ENCODE measurements at regions not wholly inside any gene's neighbourhood (a gene's known extent, or its start where the extent isn't known, plus 50 kb on each side); places are given as distances from the start of the nearest gene placed in this dataset.
"Not testable (repeated sequence)": the region's sequence is repeated elsewhere in the genome, so short reads cannot be mapped to it uniquely, and the experiment has no call there.

DNA sequence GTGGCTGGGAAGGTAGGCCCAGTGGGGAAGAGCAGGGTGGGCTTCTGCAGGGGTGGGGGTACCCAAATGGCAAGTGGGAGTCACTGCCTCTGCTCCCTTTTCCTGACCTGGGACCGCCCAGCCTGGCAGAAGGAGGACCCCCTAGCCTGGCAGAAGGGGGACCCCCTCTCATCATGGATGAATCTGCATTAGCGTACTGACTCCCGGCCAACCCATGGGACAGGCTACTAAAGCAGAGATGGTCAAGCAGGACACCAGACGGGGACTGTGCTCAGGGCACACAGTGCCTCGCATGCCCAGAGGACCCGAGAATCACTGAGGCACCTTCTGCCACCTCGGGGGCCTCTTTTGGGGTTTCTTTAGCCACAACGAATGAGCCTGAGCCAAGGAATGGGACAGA, 577.5 kb downstream of the GLRX3 start:
- Mint-ChIP-seq H3K36me3 (ENCODE audit: low read depth) (no peaks in the 10 kb centered on the region), H3K4me3 (no peak overlapping the region)

DNA sequence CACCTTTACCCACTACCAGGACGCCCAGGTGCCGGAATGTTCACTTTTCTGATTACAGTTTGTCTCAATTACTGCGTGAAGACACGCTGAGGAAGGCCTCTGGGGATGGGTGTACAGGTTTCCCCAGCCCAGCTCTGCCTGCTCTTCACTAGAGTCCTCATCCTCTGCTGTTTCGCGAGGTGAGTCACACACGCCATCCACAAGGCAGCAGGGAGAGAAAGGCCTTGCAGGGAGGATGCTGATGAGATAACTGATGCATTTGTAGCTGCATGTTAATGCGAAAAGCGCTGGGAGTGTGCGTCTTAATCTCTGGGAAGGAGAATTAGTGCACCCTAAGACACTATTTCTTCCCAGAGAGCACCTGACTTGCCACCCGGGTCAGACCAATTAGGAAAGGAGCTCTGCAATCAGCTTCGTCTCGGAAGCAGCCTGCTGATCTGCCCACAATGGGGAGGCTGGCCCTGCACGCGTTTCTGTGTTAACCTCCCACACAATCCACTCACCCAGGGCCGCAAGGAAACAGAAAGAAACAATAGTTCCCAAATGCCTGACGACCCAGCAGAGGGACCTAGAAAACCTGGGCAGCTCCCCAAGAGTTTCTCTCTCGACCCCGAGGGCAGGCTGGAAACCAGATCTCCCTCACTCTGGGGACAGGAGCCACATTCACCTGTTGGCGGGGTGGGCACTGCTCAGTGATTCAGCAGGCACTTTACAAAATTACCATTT, 578.7 kb downstream of the GLRX3 start:
- H3K4me1 Mint-ChIP-seq (ENCODE audit: low read depth), result no peaks in the 10 kb centered on the region
- TF ChIP-seq, protein P1, sequence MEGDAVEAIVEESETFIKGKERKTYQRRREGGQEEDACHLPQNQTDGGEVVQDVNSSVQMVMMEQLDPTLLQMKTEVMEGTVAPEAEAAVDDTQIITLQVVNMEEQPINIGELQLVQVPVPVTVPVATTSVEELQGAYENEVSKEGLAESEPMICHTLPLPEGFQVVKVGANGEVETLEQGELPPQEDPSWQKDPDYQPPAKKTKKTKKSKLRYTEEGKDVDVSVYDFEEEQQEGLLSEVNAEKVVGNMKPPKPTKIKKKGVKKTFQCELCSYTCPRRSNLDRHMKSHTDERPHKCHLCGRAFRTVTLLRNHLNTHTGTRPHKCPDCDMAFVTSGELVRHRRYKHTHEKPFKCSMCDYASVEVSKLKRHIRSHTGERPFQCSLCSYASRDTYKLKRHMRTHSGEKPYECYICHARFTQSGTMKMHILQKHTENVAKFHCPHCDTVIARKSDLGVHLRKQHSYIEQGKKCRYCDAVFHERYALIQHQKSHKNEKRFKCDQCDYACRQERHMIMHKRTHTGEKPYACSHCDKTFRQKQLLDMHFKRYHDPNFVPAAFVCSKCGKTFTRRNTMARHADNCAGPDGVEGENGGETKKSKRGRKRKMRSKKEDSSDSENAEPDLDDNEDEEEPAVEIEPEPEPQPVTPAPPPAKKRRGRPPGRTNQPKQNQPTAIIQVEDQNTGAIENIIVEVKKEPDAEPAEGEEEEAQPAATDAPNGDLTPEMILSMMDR (IDR thresholded peaks at IDR 0.05), result no peak
- no peak overlapping the region for H3K27ac Mint-ChIP-seq
- peaks cover 2% of the 10 kb centered on the region for H3K9me3 Mint-ChIP-seq
- CTCF ChIA-PET, result no interaction called here
- DNase-seq (no peak), ATAC-seq (no peak)
- no peak overlapping the region for H3K4me3 Mint-ChIP-seq
- POLR2A ChIA-PET, result no interaction called here
- no peaks in the 10 kb centered on the region for H3K36me3 Mint-ChIP-seq (ENCODE audit: low read depth)
- no peaks in the 10 kb centered on the region for H3K27me3 Mint-ChIP-seq
- intact Hi-C loops (cut with micrococcal nuclease), result no loop called here

More for the DNA sequence above, 577.5 kb downstream of the GLRX3 start:
- CTCF ChIA-PET, result no interaction called here
- intact Hi-C loops (cut with micrococcal nuclease), result no loop called here
- no peaks in the 10 kb centered on the region for H3K27me3 Mint-ChIP-seq
- H3K4me1 Mint-ChIP-seq (ENCODE audit: low read depth), result no peaks in the 10 kb centered on the region
- DNase-seq (no peak), ATAC-seq (no peak)
- POLR2A ChIA-PET, result no interaction called here
- TF ChIP-seq, protein P1 (IDR thresholded peaks at IDR 0.05), result no peak
- H3K27ac Mint-ChIP-seq, result no peak overlapping the region
- peaks cover 2% of the 10 kb centered on the region for H3K9me3 Mint-ChIP-seq

DNA sequence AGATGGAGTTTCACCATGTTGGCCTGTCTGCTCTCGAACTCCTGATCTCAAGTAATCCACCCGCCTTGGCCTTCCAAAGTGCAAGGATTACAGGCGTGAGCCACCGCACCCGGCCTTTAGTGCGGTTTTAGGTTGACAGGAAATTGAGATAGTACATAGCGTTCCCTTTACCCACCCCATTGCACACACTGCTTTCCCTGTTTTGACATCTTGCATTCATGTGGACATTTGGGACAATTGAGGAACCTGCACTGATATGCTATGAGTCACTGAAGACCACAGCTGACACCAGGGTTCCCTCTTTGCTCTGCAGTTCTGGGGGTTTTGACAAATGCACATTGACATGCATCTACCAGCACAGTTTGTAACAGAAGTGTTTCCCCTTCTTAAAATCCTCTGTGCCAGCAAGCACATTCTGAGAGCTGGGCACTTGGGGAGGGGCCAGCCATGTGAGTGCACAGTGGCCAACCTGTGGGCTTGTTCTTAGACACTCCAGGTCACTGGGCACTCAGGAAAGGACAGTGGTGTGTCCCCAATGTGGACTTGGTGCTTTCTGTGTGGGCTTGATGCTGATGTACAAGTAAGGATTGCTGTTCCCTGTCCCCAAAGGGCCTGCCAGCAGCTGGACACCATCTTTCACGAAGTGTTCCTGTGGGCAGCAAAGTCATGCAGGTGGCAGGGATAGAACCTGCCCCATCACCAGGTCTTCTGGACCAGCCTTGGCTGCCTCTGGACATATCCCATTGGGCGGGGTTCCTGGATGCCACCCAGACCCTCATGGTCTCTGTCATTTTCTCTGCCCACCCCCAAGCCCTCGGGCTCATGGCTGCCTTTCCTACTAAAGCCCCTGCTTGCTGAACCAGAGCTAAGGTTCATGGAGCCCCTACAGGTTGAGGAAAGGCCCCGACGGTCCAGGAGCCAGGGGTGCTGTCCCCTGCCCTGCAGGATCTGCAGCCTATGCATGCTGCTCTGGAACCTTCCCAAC, 579.8 kb downstream of the GLRX3 start:
- no peaks in the 10 kb centered on the region for H3K36me3 Mint-ChIP-seq (ENCODE audit: low read depth)
- H3K27ac Mint-ChIP-seq, result no peak overlapping the region
- peaks cover 2% of the 10 kb centered on the region for H3K9me3 Mint-ChIP-seq
- ChIA-PET POLR2A (no interaction called here), CTCF (no interaction called here)
- no peak overlapping the region for H3K4me3 Mint-ChIP-seq
- intact Hi-C loops (cut with micrococcal nuclease), result no loop called here
- DNase-seq (no peak), ATAC-seq (no peak)
- TF ChIP-seq, protein P1 (IDR thresholded peaks at IDR 0.05), result no peak
- no peaks in the 10 kb centered on the region for H3K27me3 Mint-ChIP-seq
- H3K4me1 Mint-ChIP-seq (ENCODE audit: low read depth), result no peaks in the 10 kb centered on the region

DNA sequence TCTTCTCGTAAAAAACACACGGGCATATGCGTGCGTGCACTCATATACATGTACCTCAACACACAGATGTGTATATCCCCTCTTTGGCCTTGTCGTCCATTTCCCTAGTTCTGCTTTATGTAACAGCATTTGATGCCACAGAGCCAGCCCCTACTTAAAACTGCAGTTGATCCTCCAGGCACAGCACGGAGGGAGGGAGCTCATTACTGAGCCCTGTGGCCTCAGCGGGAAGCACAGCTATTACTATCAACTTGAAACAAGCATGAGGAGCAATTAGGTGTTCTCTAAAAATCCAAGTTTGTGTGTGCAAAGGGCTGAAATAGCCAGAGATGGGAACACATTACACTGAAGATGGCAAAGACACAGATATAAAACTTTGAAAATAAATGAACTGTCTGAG, 580.9 kb downstream of the GLRX3 start:
- peaks cover 2% of the 10 kb centered on the region for H3K9me3 Mint-ChIP-seq
- no peaks in the 10 kb centered on the region for H3K27me3 Mint-ChIP-seq
- POLR2A ChIA-PET, result no interaction called here
- TF ChIP-seq, protein P1 (IDR thresholded peaks at IDR 0.05), result no peak
- no peak overlapping the region for H3K4me3 Mint-ChIP-seq
- no peaks in the 10 kb centered on the region for H3K36me3 Mint-ChIP-seq (ENCODE audit: low read depth)
- H3K27ac Mint-ChIP-seq, result no peak overlapping the region
- intact Hi-C loops (cut with micrococcal nuclease), result no loop called here
- ATAC-seq, result no peak
- DNase-seq, result no peak
- CTCF ChIA-PET, result no interaction called here
- H3K4me1 Mint-ChIP-seq (ENCODE audit: low read depth), result no peaks in the 10 kb centered on the region

DNA sequence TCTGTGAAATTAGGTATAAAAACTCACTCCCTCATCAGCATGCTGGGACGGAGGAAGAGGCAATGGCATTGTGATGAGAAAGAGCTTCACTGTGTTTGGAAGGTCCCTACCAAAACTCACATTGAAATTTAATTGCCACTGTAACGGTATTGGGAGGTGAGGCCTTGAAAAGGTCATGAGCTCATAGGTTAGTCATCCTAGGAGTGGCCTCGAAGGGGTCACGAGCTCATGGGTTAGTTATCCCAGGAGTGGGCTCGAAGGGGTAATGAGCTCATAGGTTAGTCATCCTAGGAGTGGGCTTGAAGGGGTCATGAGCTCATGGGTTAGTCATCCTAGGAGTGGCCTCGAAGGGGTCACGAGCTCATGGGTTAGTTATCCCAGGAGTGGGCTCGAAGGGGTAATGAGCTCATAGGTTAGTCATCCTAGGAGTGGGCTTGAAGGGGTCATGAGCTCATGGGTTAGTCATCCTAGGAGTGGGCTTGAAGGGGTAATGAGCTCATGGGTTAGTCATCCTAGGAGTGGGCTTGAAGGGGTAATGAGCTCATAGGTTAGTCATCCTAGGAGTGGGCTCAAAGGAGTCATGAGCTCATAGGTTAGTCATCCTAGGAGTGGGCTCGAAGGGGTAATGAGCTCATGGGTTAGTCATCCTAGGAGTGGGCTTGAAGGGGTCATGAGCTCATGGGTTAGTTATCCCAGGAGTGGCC, 582.7 kb downstream of the GLRX3 start:
- intact Hi-C loops (cut with micrococcal nuclease); H3K27ac Mint-ChIP-seq; H3K9me3 Mint-ChIP-seq; H3K4me3 Mint-ChIP-seq; H3K4me1 Mint-ChIP-seq (ENCODE audit: low read depth); H3K36me3 Mint-ChIP-seq (ENCODE audit: low read depth); DNase-seq; CTCF ChIA-PET; POLR2A ChIA-PET; H3K27me3 Mint-ChIP-seq; ATAC-seq: not testable (repeated sequence)

Measured in activated CD8-positive, alpha-beta T cell treated with anti-CD3 and anti-CD28 coated beads for 36 hours (primary cell).